Parathyroid adenoma (tissue), 2 donors: ENCODE measurements at regions not wholly inside any gene's neighbourhood (a gene's known extent, or its start where the extent isn't known, plus 50 kb on each side); places are given as distances from the start of the nearest gene placed in this dataset.

Experiments used
- H2AFZ ChIP-seq: fragments of 300-600 bp; sonication (generic); one replicate; pipeline ENCODE4 v1.7.0; 2017; ENCODE audit warnings: antibody characterized with exemption, mild to moderate bottlenecking
- H3K27ac ChIP-seq: fragments of 300-600 bp; sonication (generic); one replicate; pipeline ENCODE4 v1.7.0; 2017
- H3K27me3 ChIP-seq: fragments of 300-600 bp; sonication (generic); one replicate; pipeline ENCODE4 v1.7.0; 2017; ENCODE audit warnings: low read length; ENCODE audit not compliant: control insufficient read depth, insufficient read depth
- H3K36me3 ChIP-seq: fragments of 300-600 bp; sonication (generic); one replicate; pipeline ENCODE4 v1.7.0; 2017; ENCODE audit warnings: low read length; ENCODE audit not compliant: control insufficient read depth, insufficient read depth
- H3K4me1 ChIP-seq: fragments of 300-600 bp; sonication (generic); one replicate; pipeline ENCODE4 v1.7.0; 2017; ENCODE audit warnings: control low read depth
- H3K4me2 ChIP-seq: fragments of 300-600 bp; sonication (generic); one replicate; pipeline ENCODE4 v1.7.0; 2017; ENCODE audit warnings: low read length
- H3K4me3 ChIP-seq: fragments of 300-600 bp; sonication (generic); one replicate; pipeline ENCODE4 v1.7.0; 2017; ENCODE audit warnings: low read depth, low read length
- H3K79me2 ChIP-seq: fragments of 300-600 bp; sonication (generic); one replicate; pipeline ENCODE4 v1.7.0; 2017; ENCODE audit warnings: control low read depth
- H3K9ac ChIP-seq: fragments of 300-600 bp; sonication (generic); one replicate; pipeline ENCODE4 v1.7.0; 2017; ENCODE audit warnings: mild to moderate bottlenecking
- H3K9me3 ChIP-seq: fragments of 300-600 bp; sonication (generic); one replicate; pipeline ENCODE4 v1.7.0; 2017; ENCODE audit warnings: low read length; ENCODE audit not compliant: control insufficient read depth
- CTCF ChIP-seq: fragments of 300-600 bp; sonication (generic); IDR thresholded peaks from one replicate; pipeline ENCODE4 v1.7.0; 2017; ENCODE audit warnings: antibody characterized with exemption, mild to moderate bottlenecking
- donor health status: primary hyperparathyroidism.

GRCh38 chr14:87391066-87391465 lies 601.9 kb downstream of the GALC start:
- H3K36me3 ChIP-seq = no peaks in the 10 kb centered on the region
- H3K27ac ChIP-seq = no peak overlapping the region
- H3K9me3 ChIP-seq = no peaks in the 10 kb centered on the region
- no peak overlapping the region for H3K9ac ChIP-seq
- H3K4me1 ChIP-seq = no peaks in the 10 kb centered on the region
- no peaks in the 10 kb centered on the region for H3K27me3 ChIP-seq
- no peak overlapping the region for H3K4me3 ChIP-seq
- no peak overlapping the region for H2AFZ ChIP-seq
- H3K4me2 ChIP-seq = no peak overlapping the region
- no peaks in the 10 kb centered on the region for H3K79me2 ChIP-seq
- TF ChIP-seq CTCF = no peak

GRCh38 chr14:87388946-87389345 lies 604.0 kb downstream of the GALC start:
- Histone ChIP-seq H3K9me3 (no peaks in the 10 kb centered on the region), H3K36me3 (no peaks in the 10 kb centered on the region)

GRCh38 chr14:87387806-87388205 lies 605.2 kb downstream of the GALC start:
- Histone ChIP-seq H3K27ac (no peak overlapping the region), H3K4me1 (no peaks in the 10 kb centered on the region), H3K9ac (no peak overlapping the region), H3K4me2 (no peak overlapping the region), H3K79me2 (no peaks in the 10 kb centered on the region), H3K36me3 (no peaks in the 10 kb centered on the region), H3K27me3 (no peaks in the 10 kb centered on the region), H2AFZ (no peak overlapping the region), H3K9me3 (no peaks in the 10 kb centered on the region), H3K4me3 (no peak overlapping the region)
- TF ChIP-seq CTCF = no peak

More at GRCh38 chr14:87388946-87389345, 604.0 kb downstream of the GALC start:
- Histone ChIP-seq H3K79me2 (no peaks in the 10 kb centered on the region), H2AFZ (no peak overlapping the region), H3K4me1 (no peaks in the 10 kb centered on the region), H3K27me3 (no peaks in the 10 kb centered on the region), H3K27ac (no peak overlapping the region), H3K4me2 (no peak overlapping the region), H3K4me3 (no peak overlapping the region), H3K9ac (no peak overlapping the region)
- TF ChIP-seq CTCF = no peak

- H3K27ac ChIP-seq = no peak overlapping the region
- H3K4me3 ChIP-seq = no peak overlapping the region
- no peak for TF ChIP-seq CTCF
- no peak overlapping the region for H2AFZ ChIP-seq
- no peaks in the 10 kb centered on the region for H3K4me1 ChIP-seq
- H3K4me2 ChIP-seq = no peak overlapping the region
- no peaks in the 10 kb centered on the region for H3K79me2 ChIP-seq
- H3K9me3 ChIP-seq = no peaks in the 10 kb centered on the region
- no peaks in the 10 kb centered on the region for H3K27me3 ChIP-seq
- no peaks in the 10 kb centered on the region for H3K36me3 ChIP-seq
- H3K9ac ChIP-seq = no peak overlapping the region
These were observed 606.5 kb downstream of the GALC start for GRCh38 chr14:87386524-87386923.

GRCh38 chr14:87380054-87380453 lies 612.9 kb downstream of the GALC start:
- TF ChIP-seq CTCF = no peak

More at GRCh38 chr14:87380054-87380453, 612.9 kb downstream of the GALC start:
- Histone ChIP-seq H3K9me3 (no peaks in the 10 kb centered on the region), H3K9ac (no peak overlapping the region), H3K27ac (no peak overlapping the region), H3K4me3 (no peak overlapping the region), H3K36me3 (no peaks in the 10 kb centered on the region), H3K4me1 (no peaks in the 10 kb centered on the region), H3K79me2 (no peaks in the 10 kb centered on the region), H3K4me2 (no peak overlapping the region), H2AFZ (no peak overlapping the region), H3K27me3 (no peaks in the 10 kb centered on the region)
